ENCODE measurements at regions not wholly inside any gene's neighbourhood (a gene's known extent, or its start where the extent isn't known, plus 50 kb on each side); places are given as distances from the start of the nearest gene placed in this dataset.

- DNase-seq (no peak), ATAC-seq (no peak)
- H3K27ac ChIP-seq (ENCODE audit: low read length), result no peak overlapping the region
- intact Hi-C loops (cut with micrococcal nuclease), result no loop called here
- H3K4me3 ChIP-seq (ENCODE audit: low read length), result no peak overlapping the region
- BruUV-seq (replicated peaks), result no TSS peak
- H3K36me3 ChIP-seq (ENCODE audit: low read depth, low read length), result no peaks in the 10 kb centered on the region
- 0 out of 2 replicates have a peak, but pooled peaks cover 3% of the 10 kb centered on the region for H3K4me1 ChIP-seq (ENCODE audit: insufficient read depth, low read length)
- TF ChIP-seq CTCF (conservative IDR thresholded peaks at IDR 0.05; ENCODE audit: low read depth, low read length), result no peak
- no peak for TF ChIP-seq EZH2 (IDR thresholded peaks at IDR 0.05; ENCODE audit: low read length, unreplicated experiment)
- no peak for TF ChIP-seq EZH2phosphoT487 (IDR thresholded peaks at IDR 0.05; ENCODE audit: borderline replicate concordance, low read length)
- H4K20me1 ChIP-seq (ENCODE audit: low read length), result no peaks in the 10 kb centered on the region
- no peaks in the 10 kb centered on the region for H3F3A ChIP-seq (ENCODE audit: low read length, unreplicated experiment)
- H3K9me2 ChIP-seq (replicated peaks; ENCODE audit: low read length), result no peaks in the 10 kb centered on the region
- ChIA-PET POLR2A (ENCODE audit: unreplicated experiment) (no interaction called here), CTCF (no interaction called here)
- peaks cover 80% of the 10 kb centered on the region for H3K27me3 ChIP-seq (ENCODE audit: low read length)
- H2AFZ ChIP-seq (ENCODE audit: low read length), result no peak overlapping the region
- H3K9me3 ChIP-seq (ENCODE audit: low read length), result no peaks in the 10 kb centered on the region
- no peaks in the 10 kb centered on the region for H3K79me2 ChIP-seq (ENCODE audit: low read length)
- no peak overlapping the region for H3K4me2 ChIP-seq (ENCODE audit: low read length)
- no peak overlapping the region for H3K9ac ChIP-seq (ENCODE audit: low read length)
Measured at GRCh38 chr2:554444-554843, 122.8 kb downstream of the TMEM18 start.

- TF ChIP-seq EZH2phosphoT487 (IDR thresholded peaks at IDR 0.05; ENCODE audit: borderline replicate concordance, low read length) (no peak), EZH2 (IDR thresholded peaks at IDR 0.05; ENCODE audit: low read length, unreplicated experiment) (no peak), CTCF (conservative IDR thresholded peaks at IDR 0.05; ENCODE audit: low read depth, low read length) (no peak)
- Histone ChIP-seq H4K20me1 (ENCODE audit: low read length) (no peaks in the 10 kb centered on the region), H3K4me2 (ENCODE audit: low read length) (no peak overlapping the region), H3K9me3 (ENCODE audit: low read length) (no peaks in the 10 kb centered on the region), H3K4me3 (ENCODE audit: low read length) (no peak overlapping the region), H3K79me2 (ENCODE audit: low read length) (no peaks in the 10 kb centered on the region), H3K27ac (ENCODE audit: low read length) (no peak overlapping the region), H3K9me2 (replicated peaks; ENCODE audit: low read length) (no peaks in the 10 kb centered on the region), H3K4me1 (ENCODE audit: insufficient read depth, low read length) (no peaks in the 10 kb centered on the region), H3K9ac (ENCODE audit: low read length) (no peak overlapping the region), H3F3A (ENCODE audit: low read length, unreplicated experiment) (no peaks in the 10 kb centered on the region), H3K36me3 (ENCODE audit: low read depth, low read length) (no peaks in the 10 kb centered on the region), H2AFZ (ENCODE audit: low read length) (no peak overlapping the region), H3K27me3 (ENCODE audit: low read length) (peaks cover 83% of the 10 kb centered on the region)
- no TSS peak for BruUV-seq (replicated peaks)
- ChIA-PET CTCF (no interaction called here), POLR2A (ENCODE audit: unreplicated experiment) (no interaction called here)
- intact Hi-C loops (cut with micrococcal nuclease), result no loop called here
- DNase-seq (no peak), ATAC-seq (no peak)
Measured at GRCh38 chr2:552906-553305, 124.3 kb downstream of the TMEM18 start.

- Histone ChIP-seq H3K9me3 (ENCODE audit: low read length) (no peaks in the 10 kb centered on the region), H3F3A (ENCODE audit: low read length, unreplicated experiment) (no peaks in the 10 kb centered on the region), H3K4me3 (ENCODE audit: low read length) (no peak overlapping the region), H3K9me2 (replicated peaks; ENCODE audit: low read length) (no peaks in the 10 kb centered on the region), H3K4me1 (ENCODE audit: insufficient read depth, low read length) (no peaks in the 10 kb centered on the region), H3K9ac (ENCODE audit: low read length) (no peak overlapping the region), H3K79me2 (ENCODE audit: low read length) (no peaks in the 10 kb centered on the region), H3K27me3 (ENCODE audit: low read length) (peaks cover 94% of the 10 kb centered on the region), H3K36me3 (ENCODE audit: low read depth, low read length) (no peaks in the 10 kb centered on the region), H2AFZ (ENCODE audit: low read length) (no peak overlapping the region), H4K20me1 (ENCODE audit: low read length) (no peaks in the 10 kb centered on the region), H3K4me2 (ENCODE audit: low read length) (no peak overlapping the region), H3K27ac (ENCODE audit: low read length) (no peak overlapping the region)
- intact Hi-C loops (cut with micrococcal nuclease), result no loop called here
- ChIA-PET CTCF (no interaction called here), POLR2A (ENCODE audit: unreplicated experiment) (no interaction called here)
- no TSS peak for BruUV-seq (replicated peaks)
- ATAC-seq, result no peak
- TF ChIP-seq EZH2 (IDR thresholded peaks at IDR 0.05; ENCODE audit: low read length, unreplicated experiment) (no peak), CTCF (conservative IDR thresholded peaks at IDR 0.05; ENCODE audit: low read depth, low read length) (no peak), EZH2phosphoT487 (IDR thresholded peaks at IDR 0.05; ENCODE audit: borderline replicate concordance, low read length) (no peak)
- DNase-seq, result no peak
Measured at GRCh38 chr2:551621-552020, 125.6 kb downstream of the TMEM18 start.

Measured in PC-3 (cell line).